Neuronal stem cell (in vitro differentiated cells): ENCODE measurements at regions not wholly inside any gene's neighbourhood (a gene's known extent, or its start where the extent isn't known, plus 50 kb on each side); places are given as distances from the start of the nearest gene placed in this dataset.

Source experiments
- DNase-seq: peaks from one replicate; pipeline ENCODE4 v3.0.0-alpha.2; 2013; ENCODE audit warnings: low spot score
- H2AFZ ChIP-seq: one replicate; pipeline ENCODE4 v1.6.1; 2013; ENCODE audit warnings: mild to moderate bottlenecking, low read length, inconsistent platforms
- H2AK5ac ChIP-seq: 2 replicates; pipeline ENCODE4 v1.6.1; 2013; ENCODE audit warnings: low read depth, mild to moderate bottlenecking, inconsistent platforms, low read length, moderate library complexity, mixed read lengths
- H2BK120ac ChIP-seq: 2 replicates; pipeline ENCODE4 v1.6.1; 2013; ENCODE audit warnings: low read depth, mild to moderate bottlenecking, inconsistent platforms, low read length, moderate library complexity, mixed read lengths
- H2BK12ac ChIP-seq: one replicate; pipeline ENCODE4 v1.6.1; 2013; ENCODE audit warnings: low read length, inconsistent platforms
- H2BK15ac ChIP-seq: 2 replicates; pipeline ENCODE4 v1.6.1; 2013; ENCODE audit warnings: mild to moderate bottlenecking, low read length, inconsistent platforms, mixed read lengths
- H2BK5ac ChIP-seq: one replicate; pipeline ENCODE4 v1.6.1; 2013; ENCODE audit warnings: inconsistent platforms, mild to moderate bottlenecking, low read length, moderate library complexity
- H3K14ac ChIP-seq: one replicate; pipeline ENCODE4 v1.6.1; 2013; ENCODE audit warnings: low read length, inconsistent platforms
- H3K18ac ChIP-seq: 2 replicates; pipeline ENCODE4 v1.6.1; 2013; ENCODE audit warnings: low read length, inconsistent platforms
- H3K23ac ChIP-seq: 2 replicates; pipeline ENCODE4 v1.6.1; 2013; ENCODE audit warnings: low read depth, mild to moderate bottlenecking, mixed read lengths, low read length, inconsistent platforms; ENCODE audit not compliant: poor library complexity
- H3K27ac ChIP-seq: replicated peaks from 3 replicates; pipeline ENCODE4 v1.5.1; 2013; ENCODE audit warnings: low read length, inconsistent platforms
- H3K27me3 ChIP-seq, 3 experiments: 2 replicates each; pipeline ENCODE4 v1.6.1; 2013; ENCODE audit warnings: low read length in 3 of 3, mild to moderate bottlenecking in 2 of 3, inconsistent platforms in 1 of 3, low read depth in 1 of 3, mixed read lengths in 1 of 3, moderate library complexity in 1 of 3; ENCODE audit not compliant: control insufficient read depth in 3 of 3, insufficient read depth in 3 of 3
- H3K36me3 ChIP-seq, 2 donors: replicated peaks in 1 of 2; 2 replicates each; pipeline ENCODE4 v1.6.1; 2013; ENCODE audit warnings: low read length in 2 of 2; ENCODE audit not compliant: control insufficient read depth in 2 of 2, insufficient read depth in 2 of 2
- H3K4ac ChIP-seq: 2 replicates; pipeline ENCODE4 v1.6.1; 2013; ENCODE audit warnings: inconsistent platforms, mild to moderate bottlenecking, low read length, moderate library complexity
- H3K4me1 ChIP-seq, 2 donors: 1 replicate in 1 of 2; 2 replicates in 1 of 2; pipeline ENCODE4 v1.6.1; 2013; ENCODE audit warnings: low read length in 2 of 2, low read depth in 1 of 2; ENCODE audit not compliant: control insufficient read depth in 2 of 2, insufficient read depth in 1 of 2
- H3K4me2 ChIP-seq: one replicate; pipeline ENCODE4 v1.6.1; 2013; ENCODE audit warnings: mild to moderate bottlenecking, low read length, inconsistent platforms; ENCODE audit not compliant: insufficient read depth, poor library complexity, severe bottlenecking
- H3K4me3 ChIP-seq, 2 donors: 2 replicates each; pipeline ENCODE4 v1.5.1; 2013; ENCODE audit warnings: low read length in 2 of 2, mild to moderate bottlenecking in 2 of 2, inconsistent platforms in 1 of 2, moderate library complexity in 1 of 2
- H3K79me1 ChIP-seq: one replicate; pipeline ENCODE4 v1.6.1; 2013; ENCODE audit warnings: low read depth, mild to moderate bottlenecking, inconsistent platforms, low read length, moderate library complexity
- H3K9ac ChIP-seq: one replicate; pipeline ENCODE4 v1.6.1; 2013; ENCODE audit warnings: mild to moderate bottlenecking, low read depth, low read length, inconsistent platforms; ENCODE audit not compliant: poor library complexity
- H3K9me3 ChIP-seq, 2 donors: replicated peaks in 1 of 2; 2 replicates each; pipeline versions ENCODE3 to v1.6.1; 2013; ENCODE audit warnings: low read length in 2 of 2, mild to moderate bottlenecking in 2 of 2, inconsistent platforms in 1 of 2, low read depth in 1 of 2, mixed read lengths in 1 of 2, moderate library complexity in 1 of 2; ENCODE audit not compliant: control insufficient read depth in 2 of 2, insufficient read depth in 1 of 2
- H4K8ac ChIP-seq: one replicate; pipeline ENCODE4 v1.6.1; 2013; ENCODE audit warnings: low read depth, mild to moderate bottlenecking, inconsistent platforms, low read length, moderate library complexity
- H4K91ac ChIP-seq: one replicate; pipeline ENCODE4 v1.6.1; 2013; ENCODE audit warnings: low read length, low read depth, mild to moderate bottlenecking, inconsistent platforms; ENCODE audit not compliant: poor library complexity
- WGBS, 2 donors: extraction: QIAGEN DNeasy Blood & Tissue Kit; methylation state at CpG; one replicate each; pipeline ENCODE4 v1.1.7; 2013; ENCODE audit warnings: missing lambda C conversion rate in 2 of 2, mixed read lengths in 1 of 2; ENCODE audit not compliant: insufficient read length in 2 of 2, insufficient replicate concordance in 1 of 2; ENCODE audit errors: extremely low coverage in 2 of 2; 5-methylcytosine and 5-hydroxymethylcytosine counted together

- Histone ChIP-seq H3K23ac (no peak overlapping the region), H2BK120ac (no peak overlapping the region), H3K79me1 (no peaks in the 10 kb centered on the region), H2AK5ac (no peak overlapping the region), H3K9ac (no peak overlapping the region), H2AFZ (no peak overlapping the region), H3K27ac (no peak overlapping the region), H3K36me3 (no peaks in the 10 kb centered on the region), H3K4me3 (no peak overlapping the region), H3K18ac (no peak overlapping the region), H3K4me1 (peaks cover 17 to 23% of the 10 kb centered on the region in 2 donors), H4K8ac (no peak overlapping the region), H3K4ac (no peak overlapping the region), H3K27me3 (no peaks in the 10 kb centered on the region), H4K91ac (no peak overlapping the region), H2BK15ac (no peak overlapping the region), H2BK12ac (no peak overlapping the region), H2BK5ac (no peak overlapping the region), H3K14ac (no peak overlapping the region), H3K9me3 (no peaks in the 10 kb centered on the region), H3K4me2 (no peak overlapping the region)
- WGBS, 2 donors, result no CpG with 5 or more reads among the region's 4 CpGs
- DNase-seq, result no peak
Measured at GRCh38 chr3:177354466-177354865, 157.2 kb upstream of the TBL1XR1 start.

- Histone ChIP-seq H3K18ac (no peak overlapping the region), H3K79me1 (no peaks in the 10 kb centered on the region), H3K9ac (no peak overlapping the region), H2BK120ac (no peak overlapping the region), H2BK5ac (no peak overlapping the region), H3K27ac (no peak overlapping the region), H4K91ac (no peak overlapping the region), H3K9me3 (no peaks in the 10 kb centered on the region), H3K36me3 (no peaks in the 10 kb centered on the region), H3K4me1 (peaks cover 23 to 31% of the 10 kb centered on the region in 2 donors), H2BK12ac (peak overlapping the region; percentile 53), H3K27me3 (no peaks in the 10 kb centered on the region), H3K4me3 (no peak overlapping the region), H3K14ac (no peak overlapping the region), H4K8ac (no peak overlapping the region), H3K4me2 (no peak overlapping the region), H2BK15ac (no peak overlapping the region), H3K23ac (no peak overlapping the region), H2AK5ac (peak overlapping the region; percentile 44), H3K4ac (no peak overlapping the region), H2AFZ (no peak overlapping the region)
- no CpG with 5 or more reads among the region's 3 CpGs for WGBS, 2 donors
- no peak for DNase-seq
Measured at GRCh38 chr3:177356113-177356512, 158.8 kb upstream of the TBL1XR1 start.

GRCh38 chr3:177356952-177357351 lies 159.7 kb upstream of the TBL1XR1 start:
- no peaks in the 10 kb centered on the region for H3K27me3 ChIP-seq
- H2BK5ac ChIP-seq, result no peak overlapping the region
- H3K79me1 ChIP-seq, result no peaks in the 10 kb centered on the region
- H3K9ac ChIP-seq, result no peak overlapping the region
- no peak overlapping the region for H3K18ac ChIP-seq
- H3K14ac ChIP-seq, result no peak overlapping the region
- no peak overlapping the region for H3K4me2 ChIP-seq
- no peak overlapping the region for H3K4me3 ChIP-seq
- no peak overlapping the region for H3K4ac ChIP-seq
- H3K36me3 ChIP-seq, result no peaks in the 10 kb centered on the region
- no peak overlapping the region for H2BK120ac ChIP-seq
- H3K4me1 ChIP-seq, result peaks cover 29 to 34% of the 10 kb centered on the region in 2 donors
- peak overlapping the region; percentile 77 for H2AFZ ChIP-seq
- H2BK15ac ChIP-seq, result no peak overlapping the region
- H3K23ac ChIP-seq, result no peak overlapping the region
- no peaks in the 10 kb centered on the region for H3K9me3 ChIP-seq
- peak overlapping the region; percentile 26 for H3K27ac ChIP-seq
- no peak overlapping the region for H2BK12ac ChIP-seq
- DNase-seq, result no peak
- no peak overlapping the region for H2AK5ac ChIP-seq
- H4K91ac ChIP-seq, result no peak overlapping the region
- H4K8ac ChIP-seq, result no peak overlapping the region

- peak overlapping the region in 1 of 2 donors; percentile 43 for H3K4me3 ChIP-seq
- no peak for DNase-seq
- no peak overlapping the region for H3K23ac ChIP-seq
- no peak overlapping the region for H3K18ac ChIP-seq
- H3K9me3 ChIP-seq, result no peaks in the 10 kb centered on the region
- H2BK5ac ChIP-seq, result no peak overlapping the region
- H3K27ac ChIP-seq, result peak overlapping the region; percentile 26
- H4K8ac ChIP-seq, result no peak overlapping the region
- no peak overlapping the region for H3K4ac ChIP-seq
- WGBS, 2 donors, result no CpG with 5 or more reads among the region's 5 CpGs
- no peak overlapping the region for H4K91ac ChIP-seq
- H3K14ac ChIP-seq, result no peak overlapping the region
- no peaks in the 10 kb centered on the region for H3K79me1 ChIP-seq
- no peak overlapping the region for H2BK12ac ChIP-seq
- H3K4me2 ChIP-seq, result no peak overlapping the region
- H2BK15ac ChIP-seq, result no peak overlapping the region
- H2AK5ac ChIP-seq, result no peak overlapping the region
- peak overlapping the region; percentile 77 for H2AFZ ChIP-seq
- no peaks in the 10 kb centered on the region for H3K36me3 ChIP-seq
- H3K9ac ChIP-seq, result no peak overlapping the region
- H3K27me3 ChIP-seq, result no peaks in the 10 kb centered on the region
- no peak overlapping the region for H2BK120ac ChIP-seq
- H3K4me1 ChIP-seq, result peaks cover 30 to 34% of the 10 kb centered on the region in 2 donors
Measured at GRCh38 chr3:177357352-177358090, 160.2 kb upstream of the TBL1XR1 start.
